ENCODE measurements at regions not wholly inside any gene's neighbourhood (a gene's known extent, or its start where the extent isn't known, plus 50 kb on each side); places are given as distances from the start of the nearest gene placed in this dataset.

DNA sequence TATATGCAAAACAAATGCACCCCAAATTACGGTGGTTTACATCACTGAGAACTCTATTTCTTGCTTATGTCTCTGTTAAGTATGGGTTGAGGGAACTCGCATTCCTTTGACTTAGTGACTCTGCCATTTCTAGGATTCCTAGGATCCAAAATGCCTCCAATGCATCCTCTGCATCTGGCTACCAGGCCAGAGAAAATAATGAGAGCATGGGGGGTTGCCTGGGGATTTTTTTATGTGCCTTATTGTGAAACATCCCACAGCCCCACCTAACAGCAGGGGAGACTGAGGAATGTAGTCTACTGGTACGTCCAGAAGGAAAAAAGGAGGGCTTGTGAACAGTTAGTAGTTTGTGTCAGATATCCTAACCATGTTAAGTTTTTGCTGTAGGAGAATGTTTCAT is 466.0 kb upstream of the ARRDC3 start:
- H3K9me3 ChIP-seq: no peaks in the 10 kb centered on the region
- intact Hi-C loops (cut with DNase I; ENCODE audit: low total_unique reads): loop anchor here (5.0 kb wide), 1 partner anchor 1788 kb away; no protein-coding TSS in a partner anchor
- H3K27me3 ChIP-seq: no peaks in the 10 kb centered on the region
- TF ChIP-seq, protein P1, sequence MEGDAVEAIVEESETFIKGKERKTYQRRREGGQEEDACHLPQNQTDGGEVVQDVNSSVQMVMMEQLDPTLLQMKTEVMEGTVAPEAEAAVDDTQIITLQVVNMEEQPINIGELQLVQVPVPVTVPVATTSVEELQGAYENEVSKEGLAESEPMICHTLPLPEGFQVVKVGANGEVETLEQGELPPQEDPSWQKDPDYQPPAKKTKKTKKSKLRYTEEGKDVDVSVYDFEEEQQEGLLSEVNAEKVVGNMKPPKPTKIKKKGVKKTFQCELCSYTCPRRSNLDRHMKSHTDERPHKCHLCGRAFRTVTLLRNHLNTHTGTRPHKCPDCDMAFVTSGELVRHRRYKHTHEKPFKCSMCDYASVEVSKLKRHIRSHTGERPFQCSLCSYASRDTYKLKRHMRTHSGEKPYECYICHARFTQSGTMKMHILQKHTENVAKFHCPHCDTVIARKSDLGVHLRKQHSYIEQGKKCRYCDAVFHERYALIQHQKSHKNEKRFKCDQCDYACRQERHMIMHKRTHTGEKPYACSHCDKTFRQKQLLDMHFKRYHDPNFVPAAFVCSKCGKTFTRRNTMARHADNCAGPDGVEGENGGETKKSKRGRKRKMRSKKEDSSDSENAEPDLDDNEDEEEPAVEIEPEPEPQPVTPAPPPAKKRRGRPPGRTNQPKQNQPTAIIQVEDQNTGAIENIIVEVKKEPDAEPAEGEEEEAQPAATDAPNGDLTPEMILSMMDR (IDR thresholded peaks at IDR 0.05): no peak
- no peak overlapping the region for H3K4me3 ChIP-seq
- H3K27ac ChIP-seq: no peak overlapping the region
- no peak for DNase-seq
- H3K36me3 ChIP-seq: no peaks in the 10 kb centered on the region
- no peaks in the 10 kb centered on the region for H3K4me1 ChIP-seq

DNA sequence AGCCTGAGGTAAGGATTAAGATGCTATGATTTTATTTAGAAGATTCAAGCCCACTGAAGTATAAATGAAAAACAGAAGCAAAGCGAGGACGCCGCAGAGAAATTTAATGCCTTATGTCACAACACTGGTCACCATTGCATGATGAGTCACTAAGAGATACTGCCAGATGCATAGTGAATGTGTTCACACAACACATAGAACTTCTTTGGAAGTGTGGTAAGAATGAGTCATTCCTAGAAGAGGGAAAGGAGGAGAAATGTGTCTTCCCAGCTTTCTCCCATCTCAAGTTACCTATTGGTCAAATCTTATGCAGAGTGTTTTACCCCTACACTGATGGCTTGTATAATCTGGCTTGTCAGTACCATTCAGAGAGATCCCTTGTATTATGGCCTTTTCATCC is 465.3 kb upstream of the ARRDC3 start:
- intact Hi-C loops (cut with DNase I; ENCODE audit: low total_unique reads): loop anchor here (5.0 kb wide), 1 partner anchor 1789 kb away; no protein-coding TSS in a partner anchor
- TF ChIP-seq, protein P1 (IDR thresholded peaks at IDR 0.05): no peak
- Histone ChIP-seq H3K36me3 (no peaks in the 10 kb centered on the region), H3K9me3 (no peaks in the 10 kb centered on the region), H3K4me3 (no peak overlapping the region), H3K27ac (no peak overlapping the region), H3K4me1 (no peaks in the 10 kb centered on the region), H3K27me3 (no peaks in the 10 kb centered on the region)
- DNase-seq: no peak

DNA sequence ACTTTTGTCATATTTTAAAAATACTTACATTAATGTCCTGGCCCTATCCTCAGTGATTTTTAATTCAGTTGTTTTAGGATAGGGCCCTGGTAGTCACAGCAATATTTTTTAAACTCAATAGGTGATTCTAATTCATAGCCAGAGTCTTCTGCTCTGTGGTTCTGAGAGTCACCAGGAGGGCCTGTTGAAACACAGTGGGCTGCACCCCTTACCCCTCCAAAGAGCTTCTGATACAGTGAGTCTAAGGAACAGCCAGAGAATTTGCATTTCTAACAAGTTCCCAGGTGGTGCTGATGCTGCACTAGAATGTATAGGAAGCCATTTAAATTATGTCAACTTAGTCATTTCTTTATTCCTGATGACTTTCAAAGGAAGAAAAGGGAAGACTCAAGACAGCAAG is 458.3 kb upstream of the ARRDC3 start:
- Histone ChIP-seq H3K9me3 (no peaks in the 10 kb centered on the region), H3K36me3 (no peaks in the 10 kb centered on the region), H3K27me3 (no peaks in the 10 kb centered on the region), H3K4me1 (no peaks in the 10 kb centered on the region), H3K4me3 (no peak overlapping the region), H3K27ac (no peak overlapping the region)
- no peak for DNase-seq
- intact Hi-C loops (cut with DNase I; ENCODE audit: low total_unique reads): no loop called here
- TF ChIP-seq, protein P1 (IDR thresholded peaks at IDR 0.05): no peak

DNA sequence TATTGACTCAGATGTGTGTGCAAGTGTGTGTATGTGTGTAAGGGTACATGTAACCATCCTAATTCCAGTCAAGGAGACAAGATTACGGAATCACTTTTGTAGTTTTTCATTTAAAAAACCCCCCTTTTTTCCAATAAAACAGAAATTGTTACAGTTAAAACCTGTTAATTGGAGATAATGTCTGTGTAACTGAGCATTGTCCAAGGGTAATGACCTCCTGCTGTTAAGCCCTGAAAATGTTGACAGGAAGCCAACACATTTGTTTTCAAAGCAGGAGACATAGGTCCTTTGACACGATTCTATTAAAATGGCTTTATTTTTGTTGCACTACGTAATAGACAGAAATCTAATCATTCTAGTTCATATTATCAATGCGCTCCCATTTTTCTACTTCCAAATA is 457.3 kb upstream of the ARRDC3 start:
- Histone ChIP-seq H3K4me1 (no peaks in the 10 kb centered on the region), H3K27me3 (no peaks in the 10 kb centered on the region), H3K9me3 (no peaks in the 10 kb centered on the region), H3K4me3 (no peak overlapping the region), H3K27ac (no peak overlapping the region), H3K36me3 (no peaks in the 10 kb centered on the region)
- intact Hi-C loops (cut with DNase I; ENCODE audit: low total_unique reads): no loop called here
- DNase-seq: no peak
- TF ChIP-seq, protein P1 (IDR thresholded peaks at IDR 0.05): no peak

DNA sequence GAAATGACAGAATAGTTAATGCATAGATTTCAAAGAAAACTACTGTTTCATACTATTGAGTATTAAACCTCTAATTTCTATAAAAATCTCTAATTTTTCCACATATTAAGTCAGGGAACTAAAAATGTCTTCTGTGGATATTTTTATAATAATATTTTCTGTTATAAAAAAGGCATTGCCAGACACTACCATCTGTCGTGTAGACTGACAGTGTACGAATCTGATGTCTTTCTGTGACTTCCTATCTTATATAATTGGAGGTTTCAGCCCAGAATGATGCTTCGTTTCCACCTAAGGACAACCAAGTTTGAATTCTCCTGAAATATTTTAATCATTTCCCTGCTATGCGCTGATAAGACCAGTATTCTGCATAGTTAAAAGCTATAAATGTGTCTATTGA is 456.6 kb upstream of the ARRDC3 start:
- intact Hi-C loops (cut with DNase I; ENCODE audit: low total_unique reads): no loop called here
- Histone ChIP-seq H3K36me3 (no peaks in the 10 kb centered on the region), H3K27me3 (no peaks in the 10 kb centered on the region)

More for the DNA sequence above, 456.6 kb upstream of the ARRDC3 start:
- H3K9me3 ChIP-seq: no peaks in the 10 kb centered on the region
- H3K4me1 ChIP-seq: no peaks in the 10 kb centered on the region
- TF ChIP-seq, protein P1 (IDR thresholded peaks at IDR 0.05): no peak
- no peak overlapping the region for H3K27ac ChIP-seq
- H3K4me3 ChIP-seq: no peak overlapping the region
- no peak for DNase-seq

Measured in tibial artery (tissue), 4 donors.